C4-2B (cell line): ENCODE measurements at regions not wholly inside any gene's neighbourhood (a gene's known extent, or its start where the extent isn't known, plus 50 kb on each side); places are given as distances from the start of the nearest gene placed in this dataset.

Experiments
- H3K27ac ChIP-seq: fragments of 450-650 bp; 2 replicates; pipeline ENCODE4 v1.5.1; 2017
- CTCF ChIP-seq: fragments of 450-650 bp; conservative IDR thresholded peaks from 2 replicates; pipeline ENCODE4 v1.5.1; 2017; ENCODE audit warnings: mild to moderate bottlenecking
- ZFX ChIP-seq: fragments of 450-650 bp; IDR thresholded peaks from 2 replicates; pipeline ENCODE4 v1.6.1; 2017

GRCh38 chr6:45789238-45789637, 226.4 kb downstream of the CLIC5 start:
- H3K27ac ChIP-seq, result no peak overlapping the region
- TF ChIP-seq ZFX, result no peak
- no peak for TF ChIP-seq CTCF

GRCh38 chr6:45787384-45787783, 228.3 kb downstream of the CLIC5 start:
- no peak overlapping the region for H3K27ac ChIP-seq
- TF ChIP-seq ZFX (no peak), CTCF (no peak)

- TF ChIP-seq CTCF (no peak), ZFX (no peak)
- no peak overlapping the region for H3K27ac ChIP-seq
These were observed 229.3 kb downstream of the CLIC5 start for GRCh38 chr6:45786355-45786781.

- no peak overlapping the region for H3K27ac ChIP-seq
- no peak for TF ChIP-seq ZFX
- TF ChIP-seq CTCF, result no peak
These were observed 231.4 kb downstream of the CLIC5 start for GRCh38 chr6:45784250-45784649.

- TF ChIP-seq ZFX, result no peak
- TF ChIP-seq CTCF, result no peak
These were observed 231.9 kb downstream of the CLIC5 start for GRCh38 chr6:45783716-45784115.

GRCh38 chr6:45781890-45782289, 233.8 kb downstream of the CLIC5 start:
- no peak overlapping the region for H3K27ac ChIP-seq
- TF ChIP-seq ZFX (no peak), CTCF (no peak)

More at GRCh38 chr6:45783716-45784115, 231.9 kb downstream of the CLIC5 start:
- no peak overlapping the region for H3K27ac ChIP-seq

GRCh38 chr6:45780523-45780922, 235.1 kb downstream of the CLIC5 start:
- H3K27ac ChIP-seq, result no peak overlapping the region
- no peak for TF ChIP-seq ZFX
- TF ChIP-seq CTCF, result no peak
